H9 (cell line): ENCODE measurements at regions not wholly inside any gene's neighbourhood (a gene's known extent, or its start where the extent isn't known, plus 50 kb on each side); places are given as distances from the start of the nearest gene placed in this dataset.

Experiments used
- DNase-seq: peaks from one replicate; pipeline ENCODE4 v3.0.0-alpha.2; 2017
- H2AFZ ChIP-seq: one replicate; pipeline ENCODE4 v1.6.1; 2013; ENCODE audit warnings: mild to moderate bottlenecking, low read length, control low read depth, moderate library complexity
- H2AK5ac ChIP-seq: 2 replicates; pipeline ENCODE4 v1.6.1; 2013; ENCODE audit warnings: low read length, control low read depth, mixed read lengths; ENCODE audit not compliant: insufficient read length
- H2BK120ac ChIP-seq: one replicate; pipeline ENCODE4 v1.6.1; 2013; ENCODE audit warnings: low read depth, mild to moderate bottlenecking, low read length, control low read depth, inconsistent platforms; ENCODE audit not compliant: poor library complexity, severe bottlenecking
- H2BK12ac ChIP-seq: 2 replicates; pipeline ENCODE4 v1.6.1; 2013; ENCODE audit warnings: low read length, control low read depth, mixed read lengths, low read depth; ENCODE audit not compliant: insufficient read length
- H2BK15ac ChIP-seq: 2 replicates; pipeline ENCODE4 v1.6.1; 2013; ENCODE audit warnings: low read depth, low read length, control low read depth
- H2BK20ac ChIP-seq: one replicate; pipeline ENCODE4 v1.6.1; 2013; ENCODE audit warnings: low read depth, mild to moderate bottlenecking, low read length, control low read depth, inconsistent platforms; ENCODE audit not compliant: poor library complexity, severe bottlenecking
- H2BK5ac ChIP-seq: 2 replicates; pipeline ENCODE4 v1.6.1; 2013; ENCODE audit warnings: low read length, control low read depth, mixed read lengths; ENCODE audit not compliant: insufficient read length
- H3K14ac ChIP-seq: 2 replicates; pipeline ENCODE4 v1.6.1; 2013; ENCODE audit warnings: low read length, control low read depth; ENCODE audit not compliant: insufficient read depth
- H3K18ac ChIP-seq: 2 replicates; pipeline ENCODE4 v1.6.1; 2013; ENCODE audit warnings: low read depth, mild to moderate bottlenecking, mixed read lengths, low read length, control low read depth; ENCODE audit not compliant: insufficient read length
- H3K23ac ChIP-seq: 2 replicates; pipeline ENCODE4 v1.6.1; 2013; ENCODE audit warnings: low read length, control low read depth, mixed read lengths, low read depth; ENCODE audit not compliant: insufficient read length
- H3K23me2 ChIP-seq: 2 replicates; pipeline ENCODE4 v1.6.1; 2013; ENCODE audit warnings: low read depth, mild to moderate bottlenecking, mixed read lengths, low read length, control low read depth; ENCODE audit not compliant: insufficient read length, poor library complexity, severe bottlenecking
- H3K27ac ChIP-seq: 2 replicates; pipeline ENCODE4 v1.5.1; 2013; ENCODE audit warnings: low read length, control low read depth, mixed read lengths, low read depth; ENCODE audit not compliant: insufficient read length
- H3K27me3 ChIP-seq: 2 replicates; pipeline ENCODE4 v1.6.1; 2013; ENCODE audit warnings: low read length, control low read depth, inconsistent platforms; ENCODE audit not compliant: insufficient read depth
- H3K4ac ChIP-seq: 2 replicates; pipeline ENCODE4 v1.6.1; 2013; ENCODE audit warnings: low read depth, mild to moderate bottlenecking, control low read depth, inconsistent platforms, low read length, moderate library complexity
- H3K4me1 ChIP-seq: 2 replicates; pipeline ENCODE4 v1.6.1; 2013; ENCODE audit warnings: low read length, control low read depth, inconsistent platforms; ENCODE audit not compliant: insufficient read depth
- H3K4me2 ChIP-seq: 2 replicates; pipeline ENCODE4 v1.6.1; 2013; ENCODE audit warnings: low read length, control low read depth, mixed read lengths; ENCODE audit not compliant: insufficient read length, insufficient read depth
- H3K56ac ChIP-seq: 2 replicates; pipeline ENCODE4 v1.6.1; 2013; ENCODE audit warnings: low read depth, mild to moderate bottlenecking, mixed read lengths, low read length, control low read depth; ENCODE audit not compliant: insufficient read length
- H3K79me1 ChIP-seq: 2 replicates; pipeline ENCODE4 v1.6.1; 2013; ENCODE audit warnings: low read depth, mild to moderate bottlenecking, moderate library complexity, low read length, control low read depth, inconsistent platforms; ENCODE audit not compliant: insufficient read depth, poor library complexity, severe bottlenecking
- H3K79me2 ChIP-seq: 2 replicates; pipeline ENCODE4 v1.6.1; 2013; ENCODE audit warnings: low read length, control low read depth, inconsistent platforms; ENCODE audit not compliant: insufficient read depth
- H3K9ac ChIP-seq: 2 replicates; pipeline ENCODE4 v1.6.1; 2013; ENCODE audit warnings: low read length, control low read depth, mixed read lengths; ENCODE audit not compliant: insufficient read length; ENCODE audit errors: extremely low read depth
- H3K9me3 ChIP-seq: one replicate; pipeline ENCODE4 v1.6.1; 2013; ENCODE audit warnings: low read depth, low read length, inconsistent platforms; ENCODE audit not compliant: control insufficient read depth
- H3T11ph ChIP-seq: one replicate; pipeline ENCODE4 v1.6.1; 2013; ENCODE audit warnings: mild to moderate bottlenecking, low read length, control low read depth, inconsistent platforms
- H4K20me1 ChIP-seq: one replicate; pipeline ENCODE4 v1.6.1; 2013; ENCODE audit not compliant: control insufficient read depth, insufficient read length, insufficient read depth
- H4K5ac ChIP-seq: 2 replicates; pipeline ENCODE4 v1.6.1; 2013; ENCODE audit warnings: low read depth, mild to moderate bottlenecking, mixed read lengths, low read length, control low read depth; ENCODE audit not compliant: insufficient read length
- H4K8ac ChIP-seq: replicated peaks from 2 replicates; pipeline ENCODE4 v1.6.1; 2013; ENCODE audit warnings: low read length, control low read depth, mixed read lengths, low read depth; ENCODE audit not compliant: insufficient read length
- H4K91ac ChIP-seq: 2 replicates; pipeline ENCODE4 v1.6.1; 2013; ENCODE audit warnings: low read depth, mild to moderate bottlenecking, moderate library complexity, mixed read lengths, low read length, control low read depth; ENCODE audit not compliant: insufficient read length
- H3K27ac Mint-ChIP-seq, 3 experiments: 2 replicates in 2 of 3; 3 replicates in 1 of 3; pipeline ENCODE4 v1.8.0; 2020 to 2021; ENCODE audit warnings: mixed read lengths in 3 of 3, mild to moderate bottlenecking in 1 of 3, moderate library complexity in 1 of 3
- H3K27me3 Mint-ChIP-seq: 2 replicates; pipeline ENCODE4 v1.8.0; 2021; ENCODE audit warnings: low read depth, mild to moderate bottlenecking, moderate library complexity, mixed read lengths
- H3K36me3 Mint-ChIP-seq, 3 experiments: 2 replicates in 2 of 3; 3 replicates in 1 of 3; pipeline ENCODE4 v1.8.0; 2020 to 2021; ENCODE audit warnings: low read depth in 3 of 3, mixed read lengths in 3 of 3; ENCODE audit not compliant: insufficient read depth in 1 of 3
- H3K4me1 Mint-ChIP-seq, 2 experiments: 2 replicates each; pipeline ENCODE4 v1.8.0; 2020; ENCODE audit warnings: mixed read lengths in 2 of 2
- H3K4me3 Mint-ChIP-seq, 2 experiments: 2 replicates in 1 of 2; 3 replicates in 1 of 2; pipeline ENCODE4 v1.8.0; 2020 to 2021; ENCODE audit warnings: mild to moderate bottlenecking in 2 of 2, mixed read lengths in 2 of 2, moderate library complexity in 1 of 2
- H3K9me3 Mint-ChIP-seq, 2 experiments: 2 replicates in 1 of 2; 3 replicates in 1 of 2; pipeline ENCODE4 v1.8.0; 2020; ENCODE audit warnings: mild to moderate bottlenecking in 2 of 2, mixed read lengths in 2 of 2, moderate library complexity in 1 of 2
- CTCF ChIP-seq: fragments of 200-600 bp; sonication (generic); conservative IDR thresholded peaks from 3 replicates; pipeline ENCODE4 v1.8.0; 2021; ENCODE audit warnings: antibody characterized with exemption, mild to moderate bottlenecking
- WGBS: extraction: QIAGEN DNeasy Blood & Tissue Kit; methylation state at CpG from one replicate; pipeline ENCODE4 v1.1.7; 2013; ENCODE audit warnings: missing lambda C conversion rate, low lambda C conversion rate, mixed read lengths; ENCODE audit not compliant: insufficient read length; ENCODE audit errors: extremely low coverage; 5-methylcytosine and 5-hydroxymethylcytosine counted together

GRCh38 chr17:56047331-56047730 lies 105.9 kb upstream of the ANKFN1 start:
- H2AFZ ChIP-seq: no peak overlapping the region
- H3K56ac ChIP-seq: no peak overlapping the region
- H2BK20ac ChIP-seq: no peak overlapping the region
- no CpG with 5 or more reads among the region's 5 CpGs for WGBS
- H3K27ac ChIP-seq: no peak overlapping the region
- no peaks in the 10 kb centered on the region for H4K20me1 ChIP-seq
- H3K9me3 Mint-ChIP-seq: no peaks in the 10 kb centered on the region; a peak in 3 of 5 replicates
- TF ChIP-seq CTCF: no peak
- H3K23me2 ChIP-seq: no peaks in the 10 kb centered on the region
- DNase-seq: no peak
- peaks cover 3% of the 10 kb centered on the region for H3K27me3 Mint-ChIP-seq
- H3K4me1 Mint-ChIP-seq: peaks cover 6 to 16% of the 10 kb centered on the region in 2 experiments; a peak in 3 of 4 replicates
- no peaks in the 10 kb centered on the region for H3K4me1 ChIP-seq
- H2BK120ac ChIP-seq: no peak overlapping the region
- H2BK15ac ChIP-seq: no peak overlapping the region
- H4K5ac ChIP-seq: no peak overlapping the region
- no peaks in the 10 kb centered on the region for H3K79me2 ChIP-seq
- no peak overlapping the region for H2BK12ac ChIP-seq
- H3K4ac ChIP-seq: no peak overlapping the region
- no peak overlapping the region for H4K8ac ChIP-seq
- H3K27me3 ChIP-seq: no peaks in the 10 kb centered on the region
- H2AK5ac ChIP-seq: no peak overlapping the region
- no peak overlapping the region for H3K4me2 ChIP-seq
- H3K4me3 Mint-ChIP-seq: no peak overlapping the region
- no peaks in the 10 kb centered on the region for H3K9me3 ChIP-seq
- H3T11ph ChIP-seq: no peak overlapping the region
- H3K27ac Mint-ChIP-seq: no peak overlapping the region; a peak in 1 of 7 replicates
- H4K91ac ChIP-seq: no peak overlapping the region
- no peak overlapping the region for H2BK5ac ChIP-seq
- peaks cover 0 to 4% (median 0%) of the 10 kb centered on the region in 3 experiments; a peak in 1 of 7 replicates for H3K36me3 Mint-ChIP-seq
- no peaks in the 10 kb centered on the region for H3K79me1 ChIP-seq
- H3K9ac ChIP-seq: no peak overlapping the region
- no peak overlapping the region for H3K14ac ChIP-seq
- H3K23ac ChIP-seq: no peak overlapping the region
- no peak overlapping the region for H3K18ac ChIP-seq
